ENCODE measurements at regions not wholly inside any gene's neighbourhood (a gene's known extent, or its start where the extent isn't known, plus 50 kb on each side); places are given as distances from the start of the nearest gene placed in this dataset.

- H4K20me1 ChIP-seq (ENCODE audit: low read depth, low read length) = no peaks in the 10 kb centered on the region
- H3K27ac ChIP-seq (ENCODE audit: low read depth, low read length) = no peak overlapping the region
- H3K9me2 ChIP-seq (replicated peaks; ENCODE audit: insufficient read depth, low read length) = no peaks in the 10 kb centered on the region
- no peaks in the 10 kb centered on the region for H3F3A ChIP-seq (ENCODE audit: insufficient read depth)
- no peak overlapping the region for H2AFZ ChIP-seq (ENCODE audit: low read depth, low read length, severe bottlenecking)
- no peak overlapping the region for H3K4me3 ChIP-seq (ENCODE audit: insufficient read depth, low read length, poor library complexity, severe bottlenecking)
- H3K79me2 ChIP-seq (ENCODE audit: insufficient read depth, low read length) = no peaks in the 10 kb centered on the region
- no peaks in the 10 kb centered on the region for H3K27me3 ChIP-seq (ENCODE audit: low read length)
- H3K36me3 ChIP-seq (ENCODE audit: low read length) = no peaks in the 10 kb centered on the region
- H3K4me2 ChIP-seq (ENCODE audit: low read depth, low read length, poor library complexity, severe bottlenecking) = no peak overlapping the region
- no peak overlapping the region for H3K9ac ChIP-seq (ENCODE audit: low read length)
- TF ChIP-seq EZH2phosphoT487 (conservative IDR thresholded peaks at IDR 0.05; ENCODE audit: low read length) = no peak
- TF ChIP-seq CTCF (IDR thresholded peaks at IDR 0.05; ENCODE audit: insufficient read depth, low read length, poor library complexity, severe bottlenecking) = no peak
- no peaks in the 10 kb centered on the region for H3K9me3 ChIP-seq (ENCODE audit: insufficient read depth, low read length)
Observed at GRCh38 chr9:18002718-18003438, 424.0 kb downstream of the SH3GL2 start.

GRCh38 chr9:18006591-18006990 lies 427.7 kb downstream of the SH3GL2 start:
- Histone ChIP-seq H3K4me2 (ENCODE audit: low read depth, low read length, poor library complexity, severe bottlenecking) (no peak overlapping the region), H3K9me3 (ENCODE audit: insufficient read depth, low read length) (no peaks in the 10 kb centered on the region), H3F3A (ENCODE audit: insufficient read depth) (no peaks in the 10 kb centered on the region), H3K4me3 (ENCODE audit: insufficient read depth, low read length, poor library complexity, severe bottlenecking) (no peak overlapping the region), H3K27ac (ENCODE audit: low read depth, low read length) (no peak overlapping the region), H3K36me3 (ENCODE audit: low read length) (no peaks in the 10 kb centered on the region), H3K9ac (ENCODE audit: low read length) (no peak overlapping the region), H3K27me3 (ENCODE audit: low read length) (no peaks in the 10 kb centered on the region), H4K20me1 (ENCODE audit: low read depth, low read length) (no peaks in the 10 kb centered on the region), H3K79me2 (ENCODE audit: insufficient read depth, low read length) (no peaks in the 10 kb centered on the region), H2AFZ (ENCODE audit: low read depth, low read length, severe bottlenecking) (no peak overlapping the region), H3K9me2 (replicated peaks; ENCODE audit: insufficient read depth, low read length) (no peaks in the 10 kb centered on the region)
- TF ChIP-seq EZH2phosphoT487 (conservative IDR thresholded peaks at IDR 0.05; ENCODE audit: low read length) (no peak), CTCF (IDR thresholded peaks at IDR 0.05; ENCODE audit: insufficient read depth, low read length, poor library complexity, severe bottlenecking) (no peak)

GRCh38 chr9:18007621-18008020 lies 428.8 kb downstream of the SH3GL2 start:
- no peak overlapping the region for H3K4me3 ChIP-seq (ENCODE audit: insufficient read depth, low read length, poor library complexity, severe bottlenecking)
- TF ChIP-seq CTCF (IDR thresholded peaks at IDR 0.05; ENCODE audit: insufficient read depth, low read length, poor library complexity, severe bottlenecking) = no peak
- no peak for TF ChIP-seq EZH2phosphoT487 (conservative IDR thresholded peaks at IDR 0.05; ENCODE audit: low read length)
- no peaks in the 10 kb centered on the region for H3K27me3 ChIP-seq (ENCODE audit: low read length)

More at GRCh38 chr9:18007621-18008020, 428.8 kb downstream of the SH3GL2 start:
- no peak overlapping the region for H2AFZ ChIP-seq (ENCODE audit: low read depth, low read length, severe bottlenecking)
- no peaks in the 10 kb centered on the region for H3K9me2 ChIP-seq (replicated peaks; ENCODE audit: insufficient read depth, low read length)
- H3F3A ChIP-seq (ENCODE audit: insufficient read depth) = no peaks in the 10 kb centered on the region
- H4K20me1 ChIP-seq (ENCODE audit: low read depth, low read length) = no peaks in the 10 kb centered on the region
- no peak overlapping the region for H3K9ac ChIP-seq (ENCODE audit: low read length)
- no peaks in the 10 kb centered on the region for H3K79me2 ChIP-seq (ENCODE audit: insufficient read depth, low read length)
- no peaks in the 10 kb centered on the region for H3K36me3 ChIP-seq (ENCODE audit: low read length)
- no peak overlapping the region for H3K4me2 ChIP-seq (ENCODE audit: low read depth, low read length, poor library complexity, severe bottlenecking)
- H3K9me3 ChIP-seq (ENCODE audit: insufficient read depth, low read length) = no peaks in the 10 kb centered on the region
- H3K27ac ChIP-seq (ENCODE audit: low read depth, low read length) = no peak overlapping the region

Measured in SU-DHL-6 (cell line).